ENCODE measurements at regions not wholly inside any gene's neighbourhood (a gene's known extent, or its start where the extent isn't known, plus 50 kb on each side); places are given as distances from the start of the nearest gene placed in this dataset.

DNA sequence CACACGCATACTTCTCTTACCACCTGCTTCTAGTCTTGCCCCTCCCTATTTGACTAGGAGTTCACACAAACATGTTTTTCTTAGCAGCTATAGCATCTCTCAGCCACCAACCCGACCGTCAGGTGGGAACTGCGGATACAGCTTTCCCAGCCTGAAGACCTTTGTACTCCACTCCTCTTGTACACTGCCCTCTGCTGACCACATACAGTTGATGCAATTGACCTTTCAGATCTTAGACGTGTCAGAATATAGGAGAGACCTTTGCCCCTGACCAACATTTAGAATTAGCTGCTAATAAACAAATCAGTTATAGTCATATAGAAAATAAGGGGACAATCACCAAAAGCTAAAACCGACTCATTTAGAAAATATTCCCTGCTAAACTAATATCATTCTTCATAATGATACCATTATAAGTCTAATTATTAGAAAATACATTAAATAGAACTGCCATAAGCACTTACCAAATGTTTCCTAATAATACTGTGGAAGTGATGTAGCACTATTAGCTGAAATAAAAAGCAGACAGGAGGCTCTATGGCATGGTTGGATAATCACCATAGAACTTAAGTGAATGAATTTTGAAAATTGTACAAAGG is 208.4 kb downstream of the RAD51AP2 start:
- Histone ChIP-seq H3K4me1 (no peaks in the 10 kb centered on the region), H3K4me3 (no peak overlapping the region), H3K36me3 (no peaks in the 10 kb centered on the region), H3K9me3 (no peaks in the 10 kb centered on the region), H3K27me3 (no peaks in the 10 kb centered on the region), H3K27ac (no peak overlapping the region)
- WGBS: 44% methylated on average over 6 of the region's 6 CpGs
- DNase-seq (ENCODE audit: low spot score in 2 of 2): no peak
- TF ChIP-seq, protein P1, sequence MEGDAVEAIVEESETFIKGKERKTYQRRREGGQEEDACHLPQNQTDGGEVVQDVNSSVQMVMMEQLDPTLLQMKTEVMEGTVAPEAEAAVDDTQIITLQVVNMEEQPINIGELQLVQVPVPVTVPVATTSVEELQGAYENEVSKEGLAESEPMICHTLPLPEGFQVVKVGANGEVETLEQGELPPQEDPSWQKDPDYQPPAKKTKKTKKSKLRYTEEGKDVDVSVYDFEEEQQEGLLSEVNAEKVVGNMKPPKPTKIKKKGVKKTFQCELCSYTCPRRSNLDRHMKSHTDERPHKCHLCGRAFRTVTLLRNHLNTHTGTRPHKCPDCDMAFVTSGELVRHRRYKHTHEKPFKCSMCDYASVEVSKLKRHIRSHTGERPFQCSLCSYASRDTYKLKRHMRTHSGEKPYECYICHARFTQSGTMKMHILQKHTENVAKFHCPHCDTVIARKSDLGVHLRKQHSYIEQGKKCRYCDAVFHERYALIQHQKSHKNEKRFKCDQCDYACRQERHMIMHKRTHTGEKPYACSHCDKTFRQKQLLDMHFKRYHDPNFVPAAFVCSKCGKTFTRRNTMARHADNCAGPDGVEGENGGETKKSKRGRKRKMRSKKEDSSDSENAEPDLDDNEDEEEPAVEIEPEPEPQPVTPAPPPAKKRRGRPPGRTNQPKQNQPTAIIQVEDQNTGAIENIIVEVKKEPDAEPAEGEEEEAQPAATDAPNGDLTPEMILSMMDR (IDR thresholded peaks at IDR 0.05): peak in 1 of 2 donors; percentile 32
- TF ChIP-seq POLR2A (IDR thresholded peaks at IDR 0.05): no peak

DNA sequence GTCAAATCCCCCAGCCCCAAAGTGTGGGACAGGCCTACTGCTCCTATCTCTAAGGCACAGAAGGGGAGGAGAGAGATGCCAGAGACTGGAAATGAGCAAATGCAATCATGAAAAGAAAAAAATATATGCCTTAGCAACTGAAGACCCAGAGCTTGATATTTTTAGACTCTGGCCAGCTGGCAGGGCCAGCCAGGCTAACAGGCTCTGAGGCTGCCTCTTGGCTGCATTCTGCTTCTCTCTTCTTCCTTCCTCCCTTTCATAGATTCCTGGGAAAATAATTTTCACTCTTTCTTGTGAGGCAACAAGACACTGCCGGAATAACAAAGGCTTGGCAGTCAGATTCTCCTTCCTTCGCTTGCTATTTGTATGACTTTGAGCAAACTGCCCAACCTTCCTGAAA is 209.1 kb downstream of the RAD51AP2 start:
- DNase-seq (ENCODE audit: low spot score in 2 of 2): no peak
- WGBS: 72% methylated on average over 2 of the region's 2 CpGs
- Histone ChIP-seq H3K4me3 (no peak overlapping the region), H3K27me3 (no peaks in the 10 kb centered on the region), H3K4me1 (no peaks in the 10 kb centered on the region), H3K36me3 (no peaks in the 10 kb centered on the region), H3K27ac (no peak overlapping the region), H3K9me3 (no peaks in the 10 kb centered on the region)
- no peak for TF ChIP-seq EP300 (IDR thresholded peaks at IDR 0.05)
- TF ChIP-seq POLR2AphosphoS5 (IDR thresholded peaks at IDR 0.05): no peak
- TF ChIP-seq, protein P1 (IDR thresholded peaks at IDR 0.05): no peak
- TF ChIP-seq POLR2A (IDR thresholded peaks at IDR 0.05): no peak

DNA sequence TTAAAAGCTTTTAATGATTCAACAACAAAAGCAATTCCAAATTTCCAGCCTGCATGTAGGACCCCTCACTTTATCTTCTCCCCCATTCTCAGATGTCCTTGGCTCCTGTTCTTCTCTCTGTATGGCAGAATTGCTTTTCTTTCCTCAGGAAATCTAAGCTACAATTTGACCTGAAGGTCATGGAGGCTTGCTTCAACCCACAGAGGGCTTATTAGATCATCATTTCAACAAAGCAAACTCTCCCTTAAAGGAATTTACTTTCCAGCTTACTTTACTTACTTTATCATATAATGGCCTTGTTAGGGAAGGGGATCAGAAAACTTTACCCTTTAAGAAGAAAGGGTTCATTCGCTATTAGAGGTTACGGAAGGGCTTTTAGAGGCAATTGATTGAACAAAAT is 211.5 kb downstream of the RAD51AP2 start:
- Histone ChIP-seq H3K27me3 (no peaks in the 10 kb centered on the region), H3K4me1 (no peaks in the 10 kb centered on the region), H3K4me3 (no peak overlapping the region), H3K36me3 (no peaks in the 10 kb centered on the region), H3K27ac (no peak overlapping the region), H3K9me3 (no peaks in the 10 kb centered on the region)
- DNase-seq (ENCODE audit: low spot score in 2 of 2): no peak
- 86% methylated on average over 2 of the region's 2 CpGs for WGBS
- TF ChIP-seq, protein P1 (IDR thresholded peaks at IDR 0.05): no peak
- TF ChIP-seq EP300 (IDR thresholded peaks at IDR 0.05): no peak
- no peak for TF ChIP-seq POLR2AphosphoS5 (IDR thresholded peaks at IDR 0.05)
- TF ChIP-seq POLR2A (IDR thresholded peaks at IDR 0.05): no peak

DNA sequence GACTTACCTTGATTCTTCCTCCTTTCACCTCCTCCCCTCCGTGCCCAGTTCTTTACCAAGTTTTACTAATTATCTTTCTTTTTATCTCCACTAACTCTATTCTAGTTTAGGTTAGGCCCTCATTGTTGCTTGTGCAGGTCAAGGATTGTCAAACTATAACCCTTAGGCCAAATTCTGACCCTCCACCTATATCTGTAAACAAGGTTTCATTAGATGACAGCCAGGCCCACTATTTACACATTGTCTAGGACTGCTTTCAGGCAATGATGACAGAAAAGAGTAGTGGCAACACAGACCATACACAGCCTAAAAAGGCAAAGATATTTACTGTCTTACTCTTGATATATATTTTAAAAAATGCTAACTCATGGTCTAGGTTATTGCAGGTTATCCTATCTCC is 212.0 kb downstream of the RAD51AP2 start:
- no peaks in the 10 kb centered on the region for H3K9me3 ChIP-seq
- no peak for DNase-seq (ENCODE audit: low spot score in 2 of 2)
- WGBS: 93% methylated on average over 1 of the region's 1 CpG
- H3K4me1 ChIP-seq: no peaks in the 10 kb centered on the region
- no peaks in the 10 kb centered on the region for H3K27me3 ChIP-seq
- H3K27ac ChIP-seq: no peak overlapping the region
- H3K36me3 ChIP-seq: no peaks in the 10 kb centered on the region
- no peak for TF ChIP-seq POLR2AphosphoS5 (IDR thresholded peaks at IDR 0.05)
- TF ChIP-seq, protein P1 (IDR thresholded peaks at IDR 0.05): no peak
- H3K4me3 ChIP-seq: no peak overlapping the region

DNA sequence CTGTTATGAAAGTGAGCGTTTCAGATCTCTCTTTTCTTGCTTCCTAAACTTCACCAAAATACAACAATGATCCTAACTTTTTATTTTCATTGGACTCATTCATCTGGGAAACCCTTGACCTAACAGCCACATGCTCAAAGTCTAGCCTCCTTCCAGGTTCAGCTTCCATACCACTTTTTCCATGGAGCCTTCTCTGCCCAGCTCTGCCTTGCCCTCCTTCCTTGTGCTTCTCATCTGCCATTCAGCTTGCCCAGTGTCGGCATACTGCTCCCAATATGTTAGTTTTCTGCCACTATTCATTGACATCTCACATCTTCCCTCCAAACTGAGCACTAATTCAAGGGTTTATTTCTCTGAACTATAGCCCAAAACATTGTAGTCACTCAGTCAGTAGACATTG is 214.7 kb downstream of the RAD51AP2 start:
- no peak overlapping the region for H3K4me3 ChIP-seq
- no peaks in the 10 kb centered on the region for H3K27me3 ChIP-seq
- H3K27ac ChIP-seq: no peak overlapping the region
- no peak for DNase-seq (ENCODE audit: low spot score in 2 of 2)
- no peaks in the 10 kb centered on the region for H3K36me3 ChIP-seq
- TF ChIP-seq POLR2A (IDR thresholded peaks at IDR 0.05) (no peak), EP300 (IDR thresholded peaks at IDR 0.05) (no peak), POLR2AphosphoS5 (IDR thresholded peaks at IDR 0.05) (no peak)
- TF ChIP-seq, protein P1 (IDR thresholded peaks at IDR 0.05): no peak
- H3K9me3 ChIP-seq: no peaks in the 10 kb centered on the region
- 47% methylated on average over 2 of the region's 2 CpGs for WGBS
- H3K4me1 ChIP-seq: no peaks in the 10 kb centered on the region

Measured in suprapubic skin (tissue), 4 donors.